CD4-positive, alpha-beta T cell treated with Interleukin-4 for 4 hours (primary cell): ENCODE measurements at regions not wholly inside any gene's neighbourhood (a gene's known extent, or its start where the extent isn't known, plus 50 kb on each side); places are given as distances from the start of the nearest gene placed in this dataset.
"Not testable (repeated sequence)": the region's sequence is repeated elsewhere in the genome, so short reads cannot be mapped to it uniquely, and the experiment has no call there.

ENCODE experiments used
- DNase-seq: peaks from one replicate; pipeline ENCODE4 v3.0.0-alpha.2; 2020

DNA sequence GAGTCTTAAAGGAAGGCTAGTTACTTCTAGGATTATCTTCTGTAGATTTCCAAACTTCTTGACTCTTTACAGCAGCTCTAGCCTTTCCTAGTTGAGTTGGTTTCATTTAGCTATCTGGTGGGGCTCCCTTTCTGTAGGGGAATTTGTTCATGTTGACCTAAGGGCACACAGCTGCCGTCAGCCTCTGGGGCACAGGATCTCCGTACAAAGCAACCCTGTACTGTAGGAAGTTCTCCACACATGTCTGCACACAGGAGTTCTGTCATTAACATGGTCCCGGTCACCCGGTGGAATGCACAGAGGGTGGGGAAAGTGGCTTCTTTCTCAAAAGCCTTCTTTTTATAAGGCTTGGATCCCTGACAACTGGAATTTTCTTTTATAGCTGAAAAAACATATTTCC, 88.7 kb upstream of the TNIK start:
- no peak for DNase-seq

DNA sequence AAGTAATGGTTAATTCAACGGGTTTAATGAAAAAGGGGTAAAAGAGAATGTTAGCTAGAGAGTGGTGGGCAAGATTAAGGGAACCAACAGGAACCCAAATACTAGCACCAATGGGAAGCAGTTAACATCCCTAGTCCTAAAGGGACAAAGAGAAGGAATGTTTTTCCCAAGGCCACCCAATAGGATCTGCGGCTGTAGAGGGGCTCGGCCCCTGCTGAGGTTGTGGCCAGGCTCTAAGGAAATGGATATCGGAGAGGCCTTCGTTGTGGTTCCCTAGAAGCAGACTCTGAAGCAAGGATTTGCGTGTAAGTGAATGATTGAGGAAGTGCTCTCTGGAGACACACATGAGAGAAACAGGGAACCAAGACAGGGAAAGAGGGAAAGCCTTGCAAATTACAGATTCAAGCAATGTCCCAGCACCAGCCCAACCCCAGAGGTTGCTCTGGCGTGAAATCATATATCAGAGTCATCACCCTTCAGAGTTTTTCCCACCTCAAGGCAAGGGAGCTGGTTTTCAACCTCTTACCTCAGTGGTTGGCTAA, 83.6 kb upstream of the TNIK start:
- no peak for DNase-seq

DNA sequence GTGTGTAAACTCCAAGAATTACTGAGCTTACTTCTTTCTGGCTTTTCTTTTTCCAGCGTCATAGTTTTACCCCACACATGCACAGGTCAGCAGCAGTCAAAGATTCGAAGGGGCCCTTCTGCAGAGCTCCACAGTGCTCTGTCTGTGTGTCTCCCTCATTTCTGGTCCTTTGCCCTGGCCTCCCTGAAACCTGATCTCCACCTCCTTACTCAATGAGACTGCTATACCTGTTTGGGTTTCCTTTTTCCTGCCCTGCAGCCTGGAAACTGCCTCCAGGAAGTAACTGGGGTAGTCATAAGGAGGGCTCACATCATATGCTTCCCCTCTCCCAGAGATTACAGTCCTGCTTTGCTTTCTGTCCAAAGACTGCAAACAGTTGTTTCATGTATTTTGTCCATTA, 82.8 kb upstream of the TNIK start:
- no peak for DNase-seq

DNA sequence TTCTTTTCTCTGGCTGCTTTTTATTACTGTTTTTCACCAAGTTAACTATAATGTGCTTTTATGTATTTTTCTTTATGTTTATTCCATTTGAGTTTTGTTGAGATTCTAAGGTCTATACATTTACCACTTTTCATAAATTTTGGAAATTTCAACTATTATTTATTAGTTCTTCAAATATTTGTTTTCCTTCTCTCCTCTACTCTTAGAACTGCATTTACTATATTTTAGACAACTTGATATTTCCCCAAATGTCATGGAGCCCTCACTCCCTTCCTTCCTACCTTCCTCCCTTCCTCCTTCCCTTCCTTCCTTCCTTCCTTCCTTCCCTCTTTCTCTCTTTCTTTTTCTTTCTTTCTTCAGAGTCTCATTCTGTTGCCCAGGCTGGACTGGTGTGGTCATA, 81.4 kb upstream of the TNIK start:
- DNase-seq, result no peak

DNA sequence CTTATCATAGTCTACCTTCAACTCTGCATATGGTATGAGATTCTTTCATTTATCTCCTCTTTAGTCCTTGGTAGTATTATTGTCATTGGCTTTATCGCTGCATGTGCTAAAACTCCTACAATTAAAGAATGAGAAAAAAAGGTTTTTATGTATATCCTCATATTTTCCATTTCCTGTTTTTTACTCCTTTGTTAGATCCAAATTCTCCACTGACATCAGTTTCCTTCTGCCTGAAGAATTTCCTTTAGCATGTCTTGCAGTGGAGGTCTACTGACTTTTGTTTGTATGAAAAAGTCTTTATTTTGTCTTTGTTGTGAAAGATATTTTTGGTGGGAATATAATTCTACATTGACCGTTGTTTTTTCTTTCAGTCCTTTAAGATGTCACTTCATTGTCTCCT, 81.0 kb upstream of the TNIK start:
- DNase-seq, result no peak

DNA sequence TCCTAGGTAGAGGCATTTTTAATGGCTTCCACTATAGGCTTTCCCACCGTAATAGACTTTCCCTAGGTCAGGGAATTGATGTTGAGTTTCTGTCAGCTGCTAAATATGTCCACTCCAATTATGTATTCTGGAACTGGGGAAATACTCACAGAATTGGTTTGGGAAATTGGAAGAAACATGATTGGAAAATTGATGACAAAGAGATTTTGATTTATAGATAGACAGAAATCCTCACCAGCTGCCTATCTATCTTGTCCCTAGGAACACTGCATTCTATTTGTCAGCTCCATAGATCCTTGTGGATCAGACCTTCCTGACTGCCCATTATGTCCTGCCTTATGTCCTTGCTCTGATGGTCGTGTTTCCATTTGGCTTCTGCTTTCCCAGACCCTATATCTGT, 75.6 kb upstream of the TNIK start:
- no peak for DNase-seq

- DNase-seq, result no peak
Measured at GRCh38 chr3:171535133-171535532, 74.9 kb upstream of the TNIK start.

DNA sequence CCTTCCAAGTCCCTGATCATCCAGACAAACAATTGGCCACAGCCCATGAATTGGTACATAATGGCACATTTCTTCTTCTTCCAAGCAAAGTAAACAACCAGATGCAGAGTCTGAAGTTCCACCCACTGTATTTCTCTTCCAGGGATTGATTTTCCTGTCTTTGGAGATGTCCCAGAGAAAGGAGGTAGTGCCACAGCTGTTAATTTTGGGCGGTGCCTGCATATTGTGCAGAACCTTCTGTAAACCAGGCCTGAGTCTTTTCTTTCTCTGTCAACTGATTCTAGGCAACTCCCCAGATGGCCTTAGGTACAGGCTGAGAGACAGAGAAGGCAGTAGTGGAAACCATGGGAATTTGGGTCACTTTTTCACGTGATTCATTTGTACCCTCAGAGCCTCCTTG, 73.5 kb upstream of the TNIK start:
- no peak for DNase-seq

DNA sequence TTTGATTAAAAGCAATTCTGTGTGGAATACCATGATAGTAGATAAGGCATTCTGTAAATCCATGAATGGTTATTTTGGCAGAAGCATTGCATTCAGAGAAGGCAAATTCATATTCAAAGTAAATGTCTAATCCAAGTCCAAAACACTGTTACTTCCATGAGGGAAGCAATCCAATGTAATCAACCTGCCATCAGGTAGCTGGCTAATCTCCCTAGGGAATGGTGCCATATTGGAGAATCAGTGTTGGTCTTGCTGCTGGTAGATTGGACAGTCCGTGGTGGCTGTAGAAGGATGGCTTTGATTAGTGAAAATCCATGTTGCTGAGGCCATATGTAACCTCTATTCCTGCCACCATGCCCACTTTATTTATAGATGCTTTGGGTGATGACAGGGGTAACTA, 72.1 kb upstream of the TNIK start:
- no peak for DNase-seq

DNA sequence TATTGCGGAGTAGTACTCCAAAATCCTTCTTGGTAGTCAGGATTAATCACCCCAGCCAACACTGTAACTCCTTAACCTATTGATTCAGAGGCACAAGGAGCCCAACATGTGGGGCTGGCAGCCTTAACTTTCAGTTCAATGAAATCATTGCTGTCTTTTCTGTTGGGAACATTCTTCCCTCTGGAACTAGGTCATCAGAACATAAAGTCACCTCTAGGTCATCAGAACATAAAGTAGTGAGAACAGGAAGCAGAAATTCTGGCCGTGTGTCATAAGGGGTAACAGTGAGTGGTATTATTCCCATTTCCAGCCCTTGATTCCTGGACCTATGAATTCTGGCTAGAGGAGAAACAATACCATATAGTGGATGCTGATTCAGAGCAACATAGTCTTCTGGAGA, 71.5 kb upstream of the TNIK start:
- DNase-seq, result no peak

GRCh38 chr3:171528102-171528501, 67.9 kb upstream of the TNIK start:
- DNase-seq, result no peak

- DNase-seq, result no peak
Measured at GRCh38 chr3:171526869-171527268, 66.7 kb upstream of the TNIK start.

GRCh38 chr3:171526146-171526545, 65.9 kb upstream of the TNIK start:
- no peak for DNase-seq

GRCh38 chr3:171525437-171525836, 65.2 kb upstream of the TNIK start:
- DNase-seq, result no peak

DNA sequence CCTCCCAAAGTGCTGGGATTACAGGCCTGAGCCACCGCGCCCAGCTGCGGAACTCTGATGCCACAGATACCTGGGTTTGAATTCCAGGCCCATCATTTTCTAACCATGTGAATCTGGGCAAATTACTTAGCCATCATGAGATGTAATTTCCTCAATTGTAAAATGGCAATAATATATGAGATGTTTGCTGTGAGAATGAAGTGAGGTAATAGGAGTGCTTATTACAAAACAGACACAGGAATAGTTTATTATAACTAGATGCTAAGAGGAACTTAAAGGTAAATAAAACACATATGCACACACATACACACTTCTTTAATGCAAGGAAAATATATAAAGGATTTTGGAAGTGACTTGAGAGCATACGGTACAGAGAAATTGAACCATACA, 64.7 kb upstream of the TNIK start:
- DNase-seq, result no peak

DNA sequence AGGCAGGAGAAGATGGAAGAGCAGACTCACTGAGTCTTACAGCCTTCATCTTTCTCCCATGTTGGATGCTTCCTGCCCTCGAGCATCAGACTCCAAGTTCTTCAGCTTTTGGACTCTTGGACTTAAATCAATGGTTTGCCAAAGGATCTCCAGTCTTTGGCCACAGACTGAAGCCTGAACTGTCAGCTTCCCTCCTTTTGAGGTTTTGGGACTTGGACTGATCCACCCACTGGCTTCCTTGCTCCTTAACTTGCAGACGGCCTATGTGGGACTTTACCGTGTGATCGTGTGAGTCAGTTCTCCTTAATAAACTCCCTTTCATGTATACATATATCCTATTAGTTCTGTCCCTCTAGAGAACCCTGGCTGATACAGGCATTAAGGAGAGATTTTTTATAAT, 62.4 kb upstream of the TNIK start:
- no peak for DNase-seq

- not testable (repeated sequence) for DNase-seq
Measured at GRCh38 chr3:171519423-171519822, 59.2 kb upstream of the TNIK start.

GRCh38 chr3:171516765-171517164, 56.6 kb upstream of the TNIK start:
- DNase-seq, result peak; percentile 8

- DNase-seq, result no peak
Measured at GRCh38 chr3:171514466-171514865, 54.3 kb upstream of the TNIK start.

DNA sequence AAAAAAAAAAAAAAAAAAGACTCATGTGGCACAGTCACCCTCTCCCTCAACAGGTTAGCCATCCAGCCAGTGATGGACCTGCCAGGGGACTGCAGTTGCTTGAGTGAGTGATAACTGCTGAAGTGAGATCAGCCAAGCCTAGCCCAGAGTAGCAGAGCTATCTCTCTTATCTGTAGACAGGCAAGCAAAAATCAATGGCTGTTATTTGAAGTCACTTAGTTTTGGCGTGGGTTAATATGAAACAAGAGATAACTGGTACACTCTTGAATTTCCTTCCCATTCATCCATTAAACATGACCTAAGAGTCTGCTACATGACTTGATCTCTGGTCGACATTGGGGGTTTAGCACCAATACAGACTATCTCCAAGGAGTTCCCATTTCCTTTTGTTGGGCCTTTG, 51.2 kb upstream of the TNIK start:
- no peak for DNase-seq
